ENCODE measurements at regions not wholly inside any gene's neighbourhood (a gene's known extent, or its start where the extent isn't known, plus 50 kb on each side); places are given as distances from the start of the nearest gene placed in this dataset.

GRCh38 chr6:9943026-9943425 lies 471.8 kb downstream of the TFAP2A start:
- no peaks in the 10 kb centered on the region for H3K27me3 Mint-ChIP-seq
- CTCF ChIA-PET (ENCODE audit: partially characterized antibody): no interaction called here
- POLR2A ChIA-PET (ENCODE audit: partially characterized antibody): no interaction called here

GRCh38 chr6:9942131-9942530 lies 472.7 kb downstream of the TFAP2A start:
- intact Hi-C loops (cut with micrococcal nuclease): no loop called here
- POLR2A ChIA-PET (ENCODE audit: partially characterized antibody): no interaction called here

More at GRCh38 chr6:9943026-9943425, 471.8 kb downstream of the TFAP2A start:
- Histone ChIP-seq H3K4me1 (ENCODE audit: insufficient read depth, low read length) (no peaks in the 10 kb centered on the region), H3K27ac (ENCODE audit: low read depth, low read length) (no peak overlapping the region), H3K4me3 (ENCODE audit: low read length in 2 of 2) (no peak overlapping the region), H3K9me3 (ENCODE audit: control insufficient read depth in 1 of 2, low read length in 2 of 2) (no peaks in the 10 kb centered on the region), H3K36me3 (ENCODE audit: insufficient read depth, low read length) (no peaks in the 10 kb centered on the region), H3K27me3 (ENCODE audit: insufficient read depth, low read length) (no peaks in the 10 kb centered on the region)
- DNase-seq: no peak
- Mint-ChIP-seq H3K4me1 (no peaks in the 10 kb centered on the region), H3K4me3 (no peak overlapping the region), H3K9me3 (peaks cover 0 to 13% (median 4%) of the 10 kb centered on the region in 8 donors), H3K27ac (no peak overlapping the region), H3K36me3 (no peaks in the 10 kb centered on the region)
- intact Hi-C loops (cut with micrococcal nuclease): no loop called here

GRCh38 chr6:9938801-9939200 lies 476.1 kb downstream of the TFAP2A start:
- Mint-ChIP-seq H3K4me3 (no peak overlapping the region), H3K27ac (no peak overlapping the region), H3K9me3 (peaks cover 0 to 11% (median 3%) of the 10 kb centered on the region in 8 donors), H3K36me3 (no peaks in the 10 kb centered on the region), H3K27me3 (no peaks in the 10 kb centered on the region), H3K4me1 (no peaks in the 10 kb centered on the region)
- H3K4me1 ChIP-seq (ENCODE audit: insufficient read depth, low read length): no peaks in the 10 kb centered on the region
- no peak overlapping the region for H3K4me3 ChIP-seq (ENCODE audit: low read length in 2 of 2)
- H3K27me3 ChIP-seq (ENCODE audit: insufficient read depth, low read length): no peaks in the 10 kb centered on the region
- no peak overlapping the region for H3K27ac ChIP-seq (ENCODE audit: low read depth, low read length)
- ChIA-PET CTCF (ENCODE audit: partially characterized antibody) (no interaction called here), POLR2A (ENCODE audit: partially characterized antibody) (no interaction called here)
- H3K36me3 ChIP-seq (ENCODE audit: insufficient read depth, low read length): no peaks in the 10 kb centered on the region
- H3K9me3 ChIP-seq (ENCODE audit: control insufficient read depth in 1 of 2, low read length in 2 of 2): no peaks in the 10 kb centered on the region
- no peak for DNase-seq
- intact Hi-C loops (cut with micrococcal nuclease): no loop called here

More at GRCh38 chr6:9942131-9942530, 472.7 kb downstream of the TFAP2A start:
- Histone ChIP-seq H3K36me3 (ENCODE audit: insufficient read depth, low read length) (no peaks in the 10 kb centered on the region), H3K9me3 (ENCODE audit: control insufficient read depth in 1 of 2, low read length in 2 of 2) (no peaks in the 10 kb centered on the region), H3K27me3 (ENCODE audit: insufficient read depth, low read length) (no peaks in the 10 kb centered on the region), H3K4me1 (ENCODE audit: insufficient read depth, low read length) (no peaks in the 10 kb centered on the region), H3K27ac (ENCODE audit: low read depth, low read length) (no peak overlapping the region), H3K4me3 (ENCODE audit: low read length in 2 of 2) (no peak overlapping the region)
- H3K27me3 Mint-ChIP-seq: no peaks in the 10 kb centered on the region
- H3K4me1 Mint-ChIP-seq: no peaks in the 10 kb centered on the region
- H3K4me3 Mint-ChIP-seq: no peak overlapping the region
- CTCF ChIA-PET (ENCODE audit: partially characterized antibody): no interaction called here
- H3K36me3 Mint-ChIP-seq: no peaks in the 10 kb centered on the region
- H3K9me3 Mint-ChIP-seq: peaks cover 0 to 12% (median 5%) of the 10 kb centered on the region in 8 donors
- no peak overlapping the region for H3K27ac Mint-ChIP-seq
- no peak for DNase-seq

- peaks cover 0 to 11% (median 3%) of the 10 kb centered on the region in 8 donors for H3K9me3 Mint-ChIP-seq
- Histone ChIP-seq H3K36me3 (ENCODE audit: insufficient read depth, low read length) (no peaks in the 10 kb centered on the region), H3K27ac (ENCODE audit: low read depth, low read length) (no peak overlapping the region), H3K4me1 (ENCODE audit: insufficient read depth, low read length) (no peaks in the 10 kb centered on the region), H3K4me3 (ENCODE audit: low read length in 2 of 2) (no peak overlapping the region), H3K27me3 (ENCODE audit: insufficient read depth, low read length) (no peaks in the 10 kb centered on the region), H3K9me3 (ENCODE audit: control insufficient read depth in 1 of 2, low read length in 2 of 2) (no peaks in the 10 kb centered on the region)
- ChIA-PET CTCF (ENCODE audit: partially characterized antibody) (no interaction called here), POLR2A (ENCODE audit: partially characterized antibody) (no interaction called here)
- no peak overlapping the region for H3K4me3 Mint-ChIP-seq
- DNase-seq: no peak
- no peak overlapping the region for H3K27ac Mint-ChIP-seq
- no peaks in the 10 kb centered on the region for H3K36me3 Mint-ChIP-seq
- intact Hi-C loops (cut with micrococcal nuclease): no loop called here
- no peaks in the 10 kb centered on the region for H3K27me3 Mint-ChIP-seq
- no peaks in the 10 kb centered on the region for H3K4me1 Mint-ChIP-seq
These were observed 477.7 kb downstream of the TFAP2A start for GRCh38 chr6:9937031-9937763.

DNA sequence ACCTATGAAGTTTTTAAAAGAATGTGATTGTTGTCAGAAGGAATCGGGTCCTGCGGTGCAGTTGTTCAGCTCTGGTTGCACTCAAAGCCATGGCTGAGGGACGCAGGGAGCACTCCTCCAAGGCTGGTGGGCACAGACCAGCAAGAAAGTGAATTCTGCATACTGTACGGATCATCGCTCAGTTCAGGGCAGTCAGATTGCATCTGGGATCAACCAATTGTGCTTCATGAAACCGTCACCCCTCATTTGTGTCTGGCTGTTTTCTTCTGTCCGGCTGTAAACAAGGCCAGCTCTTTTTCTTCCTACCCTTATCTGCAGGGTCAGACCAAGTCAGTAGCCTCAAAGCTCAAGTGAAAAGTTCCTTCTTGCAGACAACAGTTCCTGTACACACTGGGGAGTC lies 478.3 kb downstream of the TFAP2A start:
- Mint-ChIP-seq H3K4me1 (no peaks in the 10 kb centered on the region), H3K9me3 (peaks cover 0 to 11% (median 2%) of the 10 kb centered on the region in 8 donors), H3K4me3 (no peak overlapping the region), H3K27ac (no peak overlapping the region), H3K27me3 (no peaks in the 10 kb centered on the region), H3K36me3 (no peaks in the 10 kb centered on the region)
- Histone ChIP-seq H3K4me3 (ENCODE audit: low read length in 2 of 2) (no peak overlapping the region), H3K36me3 (ENCODE audit: insufficient read depth, low read length) (no peaks in the 10 kb centered on the region), H3K4me1 (ENCODE audit: insufficient read depth, low read length) (no peaks in the 10 kb centered on the region), H3K9me3 (ENCODE audit: control insufficient read depth in 1 of 2, low read length in 2 of 2) (no peaks in the 10 kb centered on the region), H3K27ac (ENCODE audit: low read depth, low read length) (no peak overlapping the region), H3K27me3 (ENCODE audit: insufficient read depth, low read length) (no peaks in the 10 kb centered on the region)
- DNase-seq: no peak
- CTCF ChIA-PET (ENCODE audit: partially characterized antibody): no interaction called here
- intact Hi-C loops (cut with micrococcal nuclease): no loop called here
- POLR2A ChIA-PET (ENCODE audit: partially characterized antibody): no interaction called here

GRCh38 chr6:9933677-9934076 lies 481.2 kb downstream of the TFAP2A start:
- H3K27me3 ChIP-seq (ENCODE audit: insufficient read depth, low read length): no peaks in the 10 kb centered on the region
- H3K27ac ChIP-seq (ENCODE audit: low read depth, low read length): no peak overlapping the region
- Mint-ChIP-seq H3K27ac (no peak overlapping the region), H3K36me3 (no peaks in the 10 kb centered on the region), H3K27me3 (no peaks in the 10 kb centered on the region), H3K4me3 (no peak overlapping the region), H3K4me1 (no peaks in the 10 kb centered on the region), H3K9me3 (peaks cover 0 to 9% (median 0%) of the 10 kb centered on the region in 8 donors)
- no peaks in the 10 kb centered on the region for H3K4me1 ChIP-seq (ENCODE audit: insufficient read depth, low read length)
- intact Hi-C loops (cut with micrococcal nuclease): no loop called here
- H3K4me3 ChIP-seq (ENCODE audit: low read length in 2 of 2): no peak overlapping the region
- POLR2A ChIA-PET (ENCODE audit: partially characterized antibody): no interaction called here
- no peak for DNase-seq
- CTCF ChIA-PET (ENCODE audit: partially characterized antibody): no interaction called here
- H3K36me3 ChIP-seq (ENCODE audit: insufficient read depth, low read length): no peaks in the 10 kb centered on the region
- no peaks in the 10 kb centered on the region for H3K9me3 ChIP-seq (ENCODE audit: control insufficient read depth in 1 of 2, low read length in 2 of 2)

GRCh38 chr6:9927275-9927674 lies 487.6 kb downstream of the TFAP2A start:
- no peaks in the 10 kb centered on the region for H3K36me3 ChIP-seq (ENCODE audit: insufficient read depth, low read length)
- CTCF ChIA-PET (ENCODE audit: partially characterized antibody): no interaction called here
- H3K36me3 Mint-ChIP-seq: no peaks in the 10 kb centered on the region
- no peak overlapping the region for H3K4me3 Mint-ChIP-seq
- no peaks in the 10 kb centered on the region for H3K9me3 ChIP-seq (ENCODE audit: control insufficient read depth in 1 of 2, low read length in 2 of 2)
- H3K27ac Mint-ChIP-seq: no peak overlapping the region
- peaks cover 0 to 8% (median 6%) of the 10 kb centered on the region in 8 donors for H3K9me3 Mint-ChIP-seq
- no peak for DNase-seq
- H3K4me3 ChIP-seq (ENCODE audit: low read length in 2 of 2): no peak overlapping the region
- H3K27me3 Mint-ChIP-seq: no peaks in the 10 kb centered on the region
- H3K4me1 Mint-ChIP-seq: no peaks in the 10 kb centered on the region
- no peaks in the 10 kb centered on the region for H3K4me1 ChIP-seq (ENCODE audit: insufficient read depth, low read length)
- no peak overlapping the region for H3K27ac ChIP-seq (ENCODE audit: low read depth, low read length)
- intact Hi-C loops (cut with micrococcal nuclease): no loop called here
- POLR2A ChIA-PET (ENCODE audit: partially characterized antibody): no interaction called here
- no peaks in the 10 kb centered on the region for H3K27me3 ChIP-seq (ENCODE audit: insufficient read depth, low read length)

DNA sequence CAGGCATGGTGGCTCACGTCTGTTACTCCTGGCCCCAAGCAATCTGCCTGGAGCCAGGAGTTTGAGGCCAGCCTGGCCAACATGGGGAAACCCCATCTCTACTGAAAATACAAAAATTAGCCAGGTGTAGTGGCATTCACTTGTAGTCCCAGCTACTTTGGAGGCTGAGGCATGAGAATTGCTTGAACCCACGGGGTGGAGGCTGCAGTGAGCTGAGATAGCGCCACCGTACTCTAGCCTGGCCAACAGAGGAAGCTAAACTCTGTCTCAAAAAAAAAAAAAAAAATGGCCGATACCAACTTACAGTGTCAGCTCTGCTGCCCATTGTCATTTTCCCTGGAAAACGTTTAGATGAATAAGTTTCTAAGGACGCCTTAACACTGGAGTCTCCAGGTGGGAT lies 489.9 kb downstream of the TFAP2A start:
- H3K4me1 Mint-ChIP-seq: no peaks in the 10 kb centered on the region
- H3K27me3 Mint-ChIP-seq: no peaks in the 10 kb centered on the region
- no peak for DNase-seq
- POLR2A ChIA-PET (ENCODE audit: partially characterized antibody): no interaction called here
- intact Hi-C loops (cut with micrococcal nuclease): no loop called here
- no peak overlapping the region for H3K27ac Mint-ChIP-seq
- CTCF ChIA-PET (ENCODE audit: partially characterized antibody): no interaction called here
- Histone ChIP-seq H3K4me3 (ENCODE audit: low read length in 2 of 2) (no peak overlapping the region), H3K27me3 (ENCODE audit: insufficient read depth, low read length) (no peaks in the 10 kb centered on the region), H3K4me1 (ENCODE audit: insufficient read depth, low read length) (no peaks in the 10 kb centered on the region), H3K36me3 (ENCODE audit: insufficient read depth, low read length) (no peaks in the 10 kb centered on the region), H3K9me3 (ENCODE audit: control insufficient read depth in 1 of 2, low read length in 2 of 2) (no peaks in the 10 kb centered on the region), H3K27ac (ENCODE audit: low read depth, low read length) (no peak overlapping the region)
- no peak overlapping the region for H3K4me3 Mint-ChIP-seq
- peaks cover 0 to 10% (median 7%) of the 10 kb centered on the region in 8 donors for H3K9me3 Mint-ChIP-seq
- H3K36me3 Mint-ChIP-seq: no peaks in the 10 kb centered on the region
